Neural cell (in vitro differentiated cells): ENCODE measurements at regions not wholly inside any gene's neighbourhood (a gene's known extent, or its start where the extent isn't known, plus 50 kb on each side); places are given as distances from the start of the nearest gene placed in this dataset.

Source experiments
- H2AFZ ChIP-seq: fragments of 200-600, 300-800 bp; sonication (generic), shearing (Covaris generic); 2 replicates; pipeline ENCODE4 v1.6.0; 2014; ENCODE audit warnings: low read depth, mild to moderate bottlenecking, antibody characterized with exemption, low read length, moderate library complexity
- H3F3A ChIP-seq: fragments of 200-600 bp; shearing (Covaris generic); 2 replicates; pipeline ENCODE4 v1.6.1; 2016; ENCODE audit warnings: mild to moderate bottlenecking, moderate library complexity, mixed read lengths, antibody characterized with exemption, low read length; ENCODE audit not compliant: insufficient read depth, poor library complexity, severe bottlenecking
- H3K27ac ChIP-seq: fragments of 200-600, 300-800 bp; sonication (generic), shearing (Covaris generic); 2 replicates; pipeline ENCODE4 v1.5.1; 2014; ENCODE audit warnings: mild to moderate bottlenecking, low read length, moderate library complexity
- H3K27me3 ChIP-seq: fragments of 300-800, 200-600 bp; sonication (generic), shearing (Covaris generic); 2 replicates; pipeline ENCODE4 v1.6.0; 2014; ENCODE audit warnings: mild to moderate bottlenecking, low read depth, low read length, moderate library complexity; ENCODE audit not compliant: insufficient read depth
- H3K36me3 ChIP-seq: fragments of 300-800, 200-600 bp; sonication (generic), shearing (Covaris generic); 2 replicates; pipeline ENCODE4 v1.5.1; 2014; ENCODE audit warnings: mild to moderate bottlenecking, antibody characterized with exemption, low read length, moderate library complexity; ENCODE audit not compliant: insufficient read depth
- H3K4me2 ChIP-seq: fragments of 300-800, 200-600 bp; sonication (generic), shearing (Covaris generic); 2 replicates; pipeline ENCODE4 v1.6.0; 2014; ENCODE audit warnings: mild to moderate bottlenecking, low read length
- H3K4me3 ChIP-seq: fragments of 300-800, 200-600 bp; sonication (generic), shearing (Covaris generic); 2 replicates; pipeline ENCODE4 v1.5.1; 2014; ENCODE audit warnings: mild to moderate bottlenecking, low read length, moderate library complexity
- H3K79me2 ChIP-seq: fragments of 200-600 bp; shearing (Covaris generic); replicated peaks from 2 replicates; pipeline ENCODE4 v1.6.0; 2014; ENCODE audit warnings: mild to moderate bottlenecking, low read length, moderate library complexity; ENCODE audit not compliant: insufficient read depth
- H3K9ac ChIP-seq: fragments of 300-800, 200-600 bp; sonication (generic), shearing (Covaris generic); 2 replicates; pipeline ENCODE4 v1.6.1; 2016; ENCODE audit warnings: mild to moderate bottlenecking, low read length, mixed read lengths
- H3K9me2 ChIP-seq: fragments of 200-600 bp; shearing (Covaris generic); 2 replicates; pipeline ENCODE4 v1.6.1; 2016; ENCODE audit warnings: mild to moderate bottlenecking, low read length, mixed read lengths; ENCODE audit not compliant: insufficient read depth
- H3K9me3 ChIP-seq: fragments of 200-600, 300-800 bp; sonication (generic), shearing (Covaris generic); 2 replicates; pipeline ENCODE4 v1.6.1; 2016; ENCODE audit warnings: mild to moderate bottlenecking, mixed run types, low read length, moderate library complexity, mixed read lengths
- H4K20me1 ChIP-seq: fragments of 200-600 bp; shearing (Covaris generic); 2 replicates; pipeline ENCODE4 v1.6.1; 2016; ENCODE audit warnings: mild to moderate bottlenecking, mixed run types; ENCODE audit not compliant: insufficient read depth
- EP300 ChIP-seq: fragments of 450-650 bp; conservative IDR thresholded peaks from 2 replicates; pipeline ENCODE4 v1.6.1; 2014; ENCODE audit warnings: antibody characterized with exemption, mild to moderate bottlenecking, moderate library complexity; ENCODE audit not compliant: poor library complexity, severe bottlenecking
- EZH2 ChIP-seq: fragments of 200-600, 300-800 bp; shearing (Covaris generic), sonication (generic); IDR thresholded peaks from 2 replicates; pipeline ENCODE4 v1.6.1; 2014; ENCODE audit warnings: antibody characterized with exemption, low read length, borderline replicate concordance, mild to moderate bottlenecking; ENCODE audit not compliant: insufficient read depth, poor library complexity, severe bottlenecking
- MXI1 ChIP-seq: fragments of 450-650 bp; conservative IDR thresholded peaks from 2 replicates; pipeline ENCODE4 v1.6.1; 2014; ENCODE audit warnings: antibody characterized with exemption, mild to moderate bottlenecking; ENCODE audit not compliant: poor library complexity, severe bottlenecking
- POLR2AphosphoS5 ChIP-seq: IDR thresholded peaks from 2 replicates; pipeline ENCODE4 v1.6.1; 2012
- RAD21 ChIP-seq: fragments of 450-650 bp; conservative IDR thresholded peaks from 2 replicates; pipeline ENCODE4 v1.6.1; 2014; ENCODE audit warnings: antibody characterized with exemption, mild to moderate bottlenecking, moderate library complexity
- SMC3 ChIP-seq: fragments of 450-650 bp; conservative IDR thresholded peaks from 2 replicates; pipeline ENCODE4 v1.6.1; 2014; ENCODE audit warnings: antibody characterized with exemption, mild to moderate bottlenecking, moderate library complexity; ENCODE audit not compliant: poor library complexity
- TAF1 ChIP-seq: IDR thresholded peaks from 2 replicates; pipeline ENCODE4 v1.6.1; 2012; ENCODE audit warnings: low read depth
- TF ChIP-seq, protein P1 (sequence below): fragments of 450-650 bp; IDR thresholded peaks from 2 replicates; pipeline ENCODE4 v1.5.1; 2014; ENCODE audit warnings: antibody characterized with exemption, mild to moderate bottlenecking, moderate library complexity; ENCODE audit not compliant: poor library complexity, severe bottlenecking
- TF ChIP-seq, protein P2 (sequence below): IDR thresholded peaks from 2 replicates; pipeline ENCODE4 v1.6.1; 2012; ENCODE audit warnings: borderline replicate concordance

DNA sequence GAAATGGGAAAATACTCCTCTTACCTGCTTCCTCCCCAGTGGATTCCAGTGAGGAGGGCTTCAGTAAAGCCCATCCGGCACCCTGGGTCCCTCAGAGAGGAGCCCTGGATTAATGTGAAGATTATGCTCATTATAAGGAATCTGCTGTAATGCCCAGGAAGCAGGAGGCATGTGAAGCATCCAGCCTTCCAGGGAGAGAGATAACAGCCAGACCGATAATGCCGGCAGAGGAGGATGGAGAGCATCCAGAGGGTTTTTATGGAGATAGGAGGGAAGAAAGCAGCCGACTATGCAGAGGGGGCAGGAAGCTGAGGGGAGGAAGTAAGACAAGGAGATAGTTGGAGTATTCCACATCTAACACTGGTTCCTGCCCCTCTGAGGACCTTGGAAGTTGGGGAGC lies 53.7 kb upstream of the TMEM132E start:
- H3K9ac ChIP-seq: no peak overlapping the region
- no peaks in the 10 kb centered on the region for H3K9me2 ChIP-seq
- H3K79me2 ChIP-seq: no peaks in the 10 kb centered on the region
- no peaks in the 10 kb centered on the region for H3K9me3 ChIP-seq
- H4K20me1 ChIP-seq: no peaks in the 10 kb centered on the region
- H3K27ac ChIP-seq: no peak overlapping the region
- no peak overlapping the region for H3K4me3 ChIP-seq
- no peak overlapping the region for H2AFZ ChIP-seq
- no peaks in the 10 kb centered on the region for H3K27me3 ChIP-seq
- H3K4me2 ChIP-seq: no peak overlapping the region
- TF ChIP-seq SMC3 (no peak), TAF1 (no peak), RAD21 (no peak), EZH2 (no peak), MXI1 (no peak), EP300 (no peak), POLR2AphosphoS5 (no peak)
- TF ChIP-seq, protein P1, sequence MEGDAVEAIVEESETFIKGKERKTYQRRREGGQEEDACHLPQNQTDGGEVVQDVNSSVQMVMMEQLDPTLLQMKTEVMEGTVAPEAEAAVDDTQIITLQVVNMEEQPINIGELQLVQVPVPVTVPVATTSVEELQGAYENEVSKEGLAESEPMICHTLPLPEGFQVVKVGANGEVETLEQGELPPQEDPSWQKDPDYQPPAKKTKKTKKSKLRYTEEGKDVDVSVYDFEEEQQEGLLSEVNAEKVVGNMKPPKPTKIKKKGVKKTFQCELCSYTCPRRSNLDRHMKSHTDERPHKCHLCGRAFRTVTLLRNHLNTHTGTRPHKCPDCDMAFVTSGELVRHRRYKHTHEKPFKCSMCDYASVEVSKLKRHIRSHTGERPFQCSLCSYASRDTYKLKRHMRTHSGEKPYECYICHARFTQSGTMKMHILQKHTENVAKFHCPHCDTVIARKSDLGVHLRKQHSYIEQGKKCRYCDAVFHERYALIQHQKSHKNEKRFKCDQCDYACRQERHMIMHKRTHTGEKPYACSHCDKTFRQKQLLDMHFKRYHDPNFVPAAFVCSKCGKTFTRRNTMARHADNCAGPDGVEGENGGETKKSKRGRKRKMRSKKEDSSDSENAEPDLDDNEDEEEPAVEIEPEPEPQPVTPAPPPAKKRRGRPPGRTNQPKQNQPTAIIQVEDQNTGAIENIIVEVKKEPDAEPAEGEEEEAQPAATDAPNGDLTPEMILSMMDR: no peak
- TF ChIP-seq, protein P2, sequence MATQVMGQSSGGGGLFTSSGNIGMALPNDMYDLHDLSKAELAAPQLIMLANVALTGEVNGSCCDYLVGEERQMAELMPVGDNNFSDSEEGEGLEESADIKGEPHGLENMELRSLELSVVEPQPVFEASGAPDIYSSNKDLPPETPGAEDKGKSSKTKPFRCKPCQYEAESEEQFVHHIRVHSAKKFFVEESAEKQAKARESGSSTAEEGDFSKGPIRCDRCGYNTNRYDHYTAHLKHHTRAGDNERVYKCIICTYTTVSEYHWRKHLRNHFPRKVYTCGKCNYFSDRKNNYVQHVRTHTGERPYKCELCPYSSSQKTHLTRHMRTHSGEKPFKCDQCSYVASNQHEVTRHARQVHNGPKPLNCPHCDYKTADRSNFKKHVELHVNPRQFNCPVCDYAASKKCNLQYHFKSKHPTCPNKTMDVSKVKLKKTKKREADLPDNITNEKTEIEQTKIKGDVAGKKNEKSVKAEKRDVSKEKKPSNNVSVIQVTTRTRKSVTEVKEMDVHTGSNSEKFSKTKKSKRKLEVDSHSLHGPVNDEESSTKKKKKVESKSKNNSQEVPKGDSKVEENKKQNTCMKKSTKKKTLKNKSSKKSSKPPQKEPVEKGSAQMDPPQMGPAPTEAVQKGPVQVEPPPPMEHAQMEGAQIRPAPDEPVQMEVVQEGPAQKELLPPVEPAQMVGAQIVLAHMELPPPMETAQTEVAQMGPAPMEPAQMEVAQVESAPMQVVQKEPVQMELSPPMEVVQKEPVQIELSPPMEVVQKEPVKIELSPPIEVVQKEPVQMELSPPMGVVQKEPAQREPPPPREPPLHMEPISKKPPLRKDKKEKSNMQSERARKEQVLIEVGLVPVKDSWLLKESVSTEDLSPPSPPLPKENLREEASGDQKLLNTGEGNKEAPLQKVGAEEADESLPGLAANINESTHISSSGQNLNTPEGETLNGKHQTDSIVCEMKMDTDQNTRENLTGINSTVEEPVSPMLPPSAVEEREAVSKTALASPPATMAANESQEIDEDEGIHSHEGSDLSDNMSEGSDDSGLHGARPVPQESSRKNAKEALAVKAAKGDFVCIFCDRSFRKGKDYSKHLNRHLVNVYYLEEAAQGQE: no peak
- H3F3A ChIP-seq: no peaks in the 10 kb centered on the region
- H3K36me3 ChIP-seq: no peaks in the 10 kb centered on the region

DNA sequence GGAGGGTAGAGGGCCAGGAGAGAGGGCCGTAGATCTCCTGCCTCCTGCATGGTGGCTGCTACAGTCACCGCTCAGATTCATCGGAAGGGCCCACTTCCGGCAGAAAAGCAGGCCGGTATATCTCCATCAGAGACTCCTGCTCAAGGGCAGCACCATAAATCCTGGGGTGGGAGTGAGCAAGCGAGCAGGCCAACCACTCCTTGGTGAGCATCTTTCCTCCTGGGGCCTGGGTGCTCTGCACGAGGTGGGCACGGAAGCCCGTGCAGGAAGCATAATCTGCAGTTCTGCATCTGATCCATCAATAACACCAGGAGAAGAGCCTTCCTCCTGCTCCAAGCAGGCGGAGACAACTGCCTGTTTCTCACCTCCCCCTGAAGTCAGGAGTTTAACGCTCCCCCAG lies 57.4 kb upstream of the TMEM132E start:
- no peaks in the 10 kb centered on the region for H3K9me3 ChIP-seq
- TF ChIP-seq EP300 (no peak), MXI1 (no peak), EZH2 (no peak), RAD21 (no peak), POLR2AphosphoS5 (no peak), SMC3 (no peak)
- TF ChIP-seq, protein P2: no peak
- TF ChIP-seq, protein P1: no peak

More for the DNA sequence above, 57.4 kb upstream of the TMEM132E start:
- Histone ChIP-seq H3K4me2 (no peak overlapping the region), H3K36me3 (no peaks in the 10 kb centered on the region), H3K27me3 (no peaks in the 10 kb centered on the region), H3K9ac (no peak overlapping the region), H4K20me1 (no peaks in the 10 kb centered on the region), H3K79me2 (no peaks in the 10 kb centered on the region), H2AFZ (no peak overlapping the region), H3K4me3 (no peak overlapping the region), H3K27ac (no peak overlapping the region), H3K9me2 (no peaks in the 10 kb centered on the region), H3F3A (no peaks in the 10 kb centered on the region)
